HFFc6 (cell line): ENCODE measurements at regions not wholly inside any gene's neighbourhood (a gene's known extent, or its start where the extent isn't known, plus 50 kb on each side); places are given as distances from the start of the nearest gene placed in this dataset.

Experiments
- DNase-seq: peaks from one replicate; pipeline ENCODE4 v3.0.0-alpha.2; 2018
- H3K27ac Mint-ChIP-seq: 2 replicates; pipeline ENCODE4 v1.8.0; 2020; ENCODE audit warnings: mild to moderate bottlenecking, mixed read lengths
- H3K27me3 Mint-ChIP-seq: 2 replicates; pipeline ENCODE4 v1.8.0; 2021; ENCODE audit warnings: mild to moderate bottlenecking, moderate library complexity, mixed read lengths; ENCODE audit not compliant: insufficient read depth
- H3K36me3 Mint-ChIP-seq: 2 replicates; pipeline ENCODE4 v1.8.0; 2021; ENCODE audit warnings: low read depth, mixed read lengths
- H3K4me1 Mint-ChIP-seq: 2 replicates; pipeline ENCODE4 v1.8.0; 2020; ENCODE audit warnings: low read depth, mixed read lengths
- H3K4me3 Mint-ChIP-seq: 2 replicates; pipeline ENCODE4 v1.8.0; 2020; ENCODE audit warnings: mild to moderate bottlenecking, moderate library complexity, mixed read lengths
- H3K9me3 Mint-ChIP-seq: 2 replicates; pipeline ENCODE4 v1.8.0; 2020; ENCODE audit warnings: mild to moderate bottlenecking, mixed read lengths
- TF ChIP-seq, protein P1 (sequence below): fragments of 200-600 bp; sonication (generic); IDR thresholded peaks from 2 replicates; pipeline ENCODE4 v1.5.0; 2021; ENCODE audit warnings: antibody characterized with exemption, mild to moderate bottlenecking

GRCh38 chr4:178448372-178449035, 1006.3 kb upstream of the AGA start:
- H3K9me3 Mint-ChIP-seq: peaks cover 36% of the 10 kb centered on the region
- H3K27me3 Mint-ChIP-seq: no peaks in the 10 kb centered on the region
- no peaks in the 10 kb centered on the region; the same call in 1 of the 2 replicates for H3K36me3 Mint-ChIP-seq
- no peaks in the 10 kb centered on the region for H3K4me1 Mint-ChIP-seq
- no peak for DNase-seq
- TF ChIP-seq, protein P1, sequence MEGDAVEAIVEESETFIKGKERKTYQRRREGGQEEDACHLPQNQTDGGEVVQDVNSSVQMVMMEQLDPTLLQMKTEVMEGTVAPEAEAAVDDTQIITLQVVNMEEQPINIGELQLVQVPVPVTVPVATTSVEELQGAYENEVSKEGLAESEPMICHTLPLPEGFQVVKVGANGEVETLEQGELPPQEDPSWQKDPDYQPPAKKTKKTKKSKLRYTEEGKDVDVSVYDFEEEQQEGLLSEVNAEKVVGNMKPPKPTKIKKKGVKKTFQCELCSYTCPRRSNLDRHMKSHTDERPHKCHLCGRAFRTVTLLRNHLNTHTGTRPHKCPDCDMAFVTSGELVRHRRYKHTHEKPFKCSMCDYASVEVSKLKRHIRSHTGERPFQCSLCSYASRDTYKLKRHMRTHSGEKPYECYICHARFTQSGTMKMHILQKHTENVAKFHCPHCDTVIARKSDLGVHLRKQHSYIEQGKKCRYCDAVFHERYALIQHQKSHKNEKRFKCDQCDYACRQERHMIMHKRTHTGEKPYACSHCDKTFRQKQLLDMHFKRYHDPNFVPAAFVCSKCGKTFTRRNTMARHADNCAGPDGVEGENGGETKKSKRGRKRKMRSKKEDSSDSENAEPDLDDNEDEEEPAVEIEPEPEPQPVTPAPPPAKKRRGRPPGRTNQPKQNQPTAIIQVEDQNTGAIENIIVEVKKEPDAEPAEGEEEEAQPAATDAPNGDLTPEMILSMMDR: no peak
- H3K4me3 Mint-ChIP-seq: no peak overlapping the region
- H3K27ac Mint-ChIP-seq: no peak overlapping the region

DNA sequence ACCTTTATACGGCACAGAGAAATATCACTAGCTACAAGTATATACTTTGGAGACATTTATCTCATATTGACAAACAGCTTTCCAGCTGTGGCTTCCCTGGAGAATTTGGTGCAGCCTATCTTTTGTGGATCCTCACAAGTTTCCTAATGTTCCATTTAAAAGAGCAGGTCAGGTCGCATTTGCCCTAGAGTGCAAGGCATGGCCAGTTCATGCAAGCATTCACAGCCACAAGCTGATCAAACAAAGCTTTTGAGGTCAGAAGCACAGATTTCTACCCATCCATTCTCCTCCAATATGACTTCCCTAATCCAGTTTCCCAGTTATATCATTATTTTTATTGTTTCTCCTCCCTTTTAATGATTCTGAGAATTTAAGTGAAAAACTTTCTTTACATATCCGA, 1008.4 kb upstream of the AGA start:
- Mint-ChIP-seq H3K36me3 (no peaks in the 10 kb centered on the region; the same call in 1 of the 2 replicates), H3K9me3 (peaks cover 43% of the 10 kb centered on the region), H3K27ac (no peak overlapping the region), H3K27me3 (no peaks in the 10 kb centered on the region), H3K4me3 (no peak overlapping the region), H3K4me1 (no peaks in the 10 kb centered on the region)
- TF ChIP-seq, protein P1: no peak
- no peak for DNase-seq

- Mint-ChIP-seq H3K4me3 (no peak overlapping the region), H3K27me3 (no peaks in the 10 kb centered on the region), H3K36me3 (no peaks in the 10 kb centered on the region; the same call in 1 of the 2 replicates), H3K9me3 (peaks cover 40% of the 10 kb centered on the region), H3K27ac (no peak overlapping the region), H3K4me1 (no peaks in the 10 kb centered on the region)
- TF ChIP-seq, protein P1: no peak
- no peak for DNase-seq
Observed at GRCh38 chr4:178453057-178453456, 1010.8 kb upstream of the AGA start.

- Mint-ChIP-seq H3K27ac (no peak overlapping the region), H3K36me3 (no peaks in the 10 kb centered on the region), H3K4me3 (no peak overlapping the region), H3K4me1 (no peaks in the 10 kb centered on the region), H3K27me3 (no peaks in the 10 kb centered on the region), H3K9me3 (peaks cover 37% of the 10 kb centered on the region; the same call in 1 of the 2 replicates)
- DNase-seq: no peak
- TF ChIP-seq, protein P1: no peak
Observed at GRCh38 chr4:178457286-178457685, 1015.0 kb upstream of the AGA start.

- TF ChIP-seq, protein P1: no peak
- DNase-seq: no peak
- H3K27me3 Mint-ChIP-seq: no peaks in the 10 kb centered on the region
- H3K36me3 Mint-ChIP-seq: no peaks in the 10 kb centered on the region
- no peak overlapping the region for H3K27ac Mint-ChIP-seq
- no peak overlapping the region for H3K4me3 Mint-ChIP-seq
- H3K4me1 Mint-ChIP-seq: no peaks in the 10 kb centered on the region
- H3K9me3 Mint-ChIP-seq: peaks cover 19% of the 10 kb centered on the region; the same call in 1 of the 2 replicates
Observed at GRCh38 chr4:178462710-178463109, 1020.5 kb upstream of the AGA start.
